Stimulated activated effector memory CD8-positive, alpha-beta T cell treated with anti-CD3 and anti-CD28 coated beads, Interleukin-12 subunit alpha, Interleukin-12 subunit beta, amount 100 ng/mL, for 72 hours (primary cell): ENCODE measurements at regions not wholly inside any gene's neighbourhood (a gene's known extent, or its start where the extent isn't known, plus 50 kb on each side); places are given as distances from the start of the nearest gene placed in this dataset.

Experiments used
- ATAC-seq: fragments of 150-1000 bp; cut with Tn5 transposase; 2 replicates; pipeline ENCODE4 v1.10.0; 2021
- DNase-seq, 2 donors: peaks; one replicate each; pipeline ENCODE4 v3.0.0; 2021 to 2022; ENCODE audit warnings: low spot score in 2 of 2
- H3K27ac Mint-ChIP-seq: one replicate; pipeline ENCODE4 v1.8.0; 2022; ENCODE audit warnings: mild to moderate bottlenecking, mixed read lengths
- H3K36me3 Mint-ChIP-seq: one replicate; pipeline ENCODE4 v1.8.0; 2022; ENCODE audit warnings: mild to moderate bottlenecking, mixed read lengths
- H3K4me1 Mint-ChIP-seq: one replicate; pipeline ENCODE4 v1.8.0; 2022; ENCODE audit warnings: mixed read lengths
- H3K4me3 Mint-ChIP-seq: one replicate; pipeline ENCODE4 v1.8.0; 2022; ENCODE audit warnings: mild to moderate bottlenecking, mixed read lengths
- H3K9me3 Mint-ChIP-seq: one replicate; pipeline ENCODE4 v1.8.0; 2022; ENCODE audit warnings: mixed read lengths

- Mint-ChIP-seq H3K4me3 (no peak overlapping the region), H3K9me3 (no peaks in the 10 kb centered on the region), H3K4me1 (no peaks in the 10 kb centered on the region), H3K27ac (no peak overlapping the region), H3K36me3 (no peaks in the 10 kb centered on the region)
- peak in 1 of 2 donors; percentile 4 for DNase-seq
- no peak for ATAC-seq
Observed at GRCh38 chr2:121994238-121995206, 239.1 kb downstream of the TSN start.

- DNase-seq (no peak), ATAC-seq (no peak)
- H3K4me1 Mint-ChIP-seq, result no peaks in the 10 kb centered on the region
- no peaks in the 10 kb centered on the region for H3K36me3 Mint-ChIP-seq
- H3K9me3 Mint-ChIP-seq, result no peaks in the 10 kb centered on the region
- no peak overlapping the region for H3K27ac Mint-ChIP-seq
- H3K4me3 Mint-ChIP-seq, result no peak overlapping the region
Observed at GRCh38 chr2:121998751-121999150, 243.3 kb downstream of the TSN start.

GRCh38 chr2:121999264-121999663, 243.8 kb downstream of the TSN start:
- Mint-ChIP-seq H3K27ac (no peak overlapping the region), H3K9me3 (no peaks in the 10 kb centered on the region), H3K4me3 (no peak overlapping the region), H3K36me3 (no peaks in the 10 kb centered on the region), H3K4me1 (no peaks in the 10 kb centered on the region)
- DNase-seq (no peak), ATAC-seq (no peak)

GRCh38 chr2:122000556-122001340, 245.3 kb downstream of the TSN start:
- Mint-ChIP-seq H3K4me1 (no peaks in the 10 kb centered on the region), H3K9me3 (no peaks in the 10 kb centered on the region), H3K4me3 (no peak overlapping the region), H3K27ac (no peak overlapping the region), H3K36me3 (no peaks in the 10 kb centered on the region)
- DNase-seq (peak in 1 of 2 donors; percentile 38), ATAC-seq (no peak)

GRCh38 chr2:122001441-122001874, 246.0 kb downstream of the TSN start:
- no peak overlapping the region for H3K4me3 Mint-ChIP-seq
- no peaks in the 10 kb centered on the region for H3K36me3 Mint-ChIP-seq
- H3K27ac Mint-ChIP-seq, result no peak overlapping the region
- H3K4me1 Mint-ChIP-seq, result no peaks in the 10 kb centered on the region
- ATAC-seq (no peak), DNase-seq (no peak)
- no peaks in the 10 kb centered on the region for H3K9me3 Mint-ChIP-seq

- Mint-ChIP-seq H3K36me3 (no peaks in the 10 kb centered on the region), H3K27ac (no peak overlapping the region), H3K4me1 (no peaks in the 10 kb centered on the region), H3K9me3 (no peaks in the 10 kb centered on the region), H3K4me3 (no peak overlapping the region)
- DNase-seq (peak in 1 of 2 donors; percentile 4), ATAC-seq (peak; percentile 22)
Observed at GRCh38 chr2:122003196-122003940, 247.9 kb downstream of the TSN start.

- no peak overlapping the region for H3K27ac Mint-ChIP-seq
- no peaks in the 10 kb centered on the region for H3K4me1 Mint-ChIP-seq
- no peaks in the 10 kb centered on the region for H3K9me3 Mint-ChIP-seq
- H3K36me3 Mint-ChIP-seq, result no peaks in the 10 kb centered on the region
- ATAC-seq (no peak), DNase-seq (no peak)
- no peak overlapping the region for H3K4me3 Mint-ChIP-seq
Observed at GRCh38 chr2:122007126-122007525, 251.7 kb downstream of the TSN start.

GRCh38 chr2:122007577-122007976, 252.1 kb downstream of the TSN start:
- no peak overlapping the region for H3K4me3 Mint-ChIP-seq
- H3K9me3 Mint-ChIP-seq, result no peaks in the 10 kb centered on the region
- no peak for DNase-seq
- no peak for ATAC-seq
- no peaks in the 10 kb centered on the region for H3K36me3 Mint-ChIP-seq
- no peak overlapping the region for H3K27ac Mint-ChIP-seq
- H3K4me1 Mint-ChIP-seq, result no peaks in the 10 kb centered on the region

GRCh38 chr2:122009561-122009960, 254.1 kb downstream of the TSN start:
- Mint-ChIP-seq H3K9me3 (no peaks in the 10 kb centered on the region), H3K27ac (no peak overlapping the region), H3K4me3 (no peak overlapping the region), H3K4me1 (no peaks in the 10 kb centered on the region), H3K36me3 (no peaks in the 10 kb centered on the region)
- no peak for ATAC-seq
- no peak for DNase-seq

GRCh38 chr2:122011493-122012270, 256.2 kb downstream of the TSN start:
- H3K27ac Mint-ChIP-seq, result no peak overlapping the region
- H3K4me1 Mint-ChIP-seq, result no peaks in the 10 kb centered on the region
- H3K4me3 Mint-ChIP-seq, result no peak overlapping the region
- no peaks in the 10 kb centered on the region for H3K9me3 Mint-ChIP-seq
- DNase-seq (no peak), ATAC-seq (no peak)
- H3K36me3 Mint-ChIP-seq, result no peaks in the 10 kb centered on the region

GRCh38 chr2:122018736-122019135, 263.3 kb downstream of the TSN start:
- H3K9me3 Mint-ChIP-seq, result no peaks in the 10 kb centered on the region
- no peak overlapping the region for H3K27ac Mint-ChIP-seq

GRCh38 chr2:122019724-122020123, 264.3 kb downstream of the TSN start:
- ATAC-seq, result no peak
- no peak overlapping the region for H3K4me3 Mint-ChIP-seq

More at GRCh38 chr2:122018736-122019135, 263.3 kb downstream of the TSN start:
- no peaks in the 10 kb centered on the region for H3K4me1 Mint-ChIP-seq
- ATAC-seq (no peak), DNase-seq (no peak)
- H3K4me3 Mint-ChIP-seq, result no peak overlapping the region
- H3K36me3 Mint-ChIP-seq, result no peaks in the 10 kb centered on the region

GRCh38 chr2:122020377-122020776, 264.9 kb downstream of the TSN start:
- DNase-seq, result no peak
- Mint-ChIP-seq H3K4me3 (no peak overlapping the region), H3K9me3 (no peaks in the 10 kb centered on the region), H3K27ac (no peak overlapping the region), H3K4me1 (no peaks in the 10 kb centered on the region), H3K36me3 (no peaks in the 10 kb centered on the region)
- ATAC-seq, result no peak

More at GRCh38 chr2:122019724-122020123, 264.3 kb downstream of the TSN start:
- H3K36me3 Mint-ChIP-seq, result no peaks in the 10 kb centered on the region
- no peak overlapping the region for H3K27ac Mint-ChIP-seq
- H3K4me1 Mint-ChIP-seq, result no peaks in the 10 kb centered on the region
- no peaks in the 10 kb centered on the region for H3K9me3 Mint-ChIP-seq
- DNase-seq, result no peak

GRCh38 chr2:122021941-122022340, 266.5 kb downstream of the TSN start:
- Mint-ChIP-seq H3K4me3 (no peak overlapping the region), H3K4me1 (no peaks in the 10 kb centered on the region), H3K36me3 (no peaks in the 10 kb centered on the region), H3K9me3 (no peaks in the 10 kb centered on the region), H3K27ac (no peak overlapping the region)
- DNase-seq (no peak), ATAC-seq (peak; percentile 48)
